H1 (cell line): ENCODE measurements at regions not wholly inside any gene's neighbourhood (a gene's known extent, or its start where the extent isn't known, plus 50 kb on each side); places are given as distances from the start of the nearest gene placed in this dataset.

Experiments
- CTCF ChIA-PET: fragments of 300-600 bp; sonication (Branson Sonifier 250); formaldehyde crosslinking; loops from one replicate; lab custom pipeline; 2021; ENCODE audit not compliant: partially characterized antibody; lab: Charles Lee
- POLR2A ChIA-PET: fragments of 300-600 bp; sonication (Branson Sonifier 250); formaldehyde crosslinking; loops from one replicate; lab custom pipeline; 2021; ENCODE audit warnings: inconsistent platforms; ENCODE audit not compliant: partially characterized antibody; lab: Charles Lee
- DNase-seq, 2 experiments: peaks; one replicate each; pipeline versions ENCODE4 v3.0.0 to v3.0.0-alpha.2; 2010 to 2022; ENCODE audit warnings: low spot score in 2 of 2, low read depth in 1 of 2, mixed read lengths in 1 of 2
- FAIRE-seq: peaks from 2 replicates; lab custom pipeline; 2011; peaks lifted over from hg19 to GRCh38; lab: Jason Lieb, UNC
- H2AFZ ChIP-seq: 2 replicates; pipeline ENCODE4 v1.8.1; 2012; ENCODE audit warnings: low read length, inconsistent platforms
- H2AK5ac ChIP-seq: 2 replicates; pipeline ENCODE4 v1.6.1; 2013; ENCODE audit warnings: low read depth, low read length
- H2BK120ac ChIP-seq: replicated peaks from 2 replicates; pipeline ENCODE3; 2013; ENCODE audit warnings: low read depth, low read length, inconsistent platforms
- H2BK12ac ChIP-seq: 2 replicates; pipeline ENCODE4 v1.6.1; 2013; ENCODE audit warnings: low read depth, low read length
- H2BK15ac ChIP-seq: 2 replicates; pipeline ENCODE4 v1.6.1; 2013; ENCODE audit warnings: low read length
- H2BK20ac ChIP-seq: 2 replicates; pipeline ENCODE4 v1.6.1; 2013; ENCODE audit warnings: low read length
- H2BK5ac ChIP-seq: 2 replicates; pipeline ENCODE4 v1.6.1; 2013; ENCODE audit warnings: low read depth, low read length
- H3K14ac ChIP-seq: 2 replicates; pipeline ENCODE4 v1.6.1; 2013; ENCODE audit warnings: inconsistent platforms; ENCODE audit not compliant: insufficient read length
- H3K18ac ChIP-seq: 2 replicates; pipeline ENCODE4 v1.6.1; 2013; ENCODE audit warnings: low read length; ENCODE audit errors: extremely low read depth
- H3K23ac ChIP-seq: 2 replicates; pipeline ENCODE4 v1.6.1; 2013; ENCODE audit warnings: inconsistent platforms; ENCODE audit not compliant: insufficient read length
- H3K23me2 ChIP-seq: 2 replicates; pipeline ENCODE4 v1.6.1; 2013; ENCODE audit warnings: low read depth, low read length
- H3K27ac ChIP-seq: 2 replicates; pipeline ENCODE4 v1.6.1; 2011; ENCODE audit warnings: low read depth, low read length, inconsistent platforms
- H3K27me3 ChIP-seq, 4 experiments: replicated peaks in 1 of 4; 1 replicate in 1 of 4; 2 replicates in 3 of 4; pipeline versions ENCODE4 v1.6.1 to v1.8.1; 2011 to 2013; ENCODE audit warnings: low read length in 3 of 4, mild to moderate bottlenecking in 3 of 4, inconsistent platforms in 2 of 4, mixed read lengths in 2 of 4, moderate library complexity in 1 of 4; ENCODE audit not compliant: control insufficient read depth in 3 of 4, insufficient read depth in 3 of 4; ENCODE audit errors: extremely low read depth in 1 of 4
- H3K36me3 ChIP-seq, 4 experiments: 2 replicates each; pipeline versions ENCODE4 v1.6.1 to v1.8.1; 2011 to 2013; ENCODE audit warnings: mild to moderate bottlenecking in 4 of 4, low read length in 3 of 4, moderate library complexity in 2 of 4, control low read depth in 1 of 4, inconsistent platforms in 1 of 4; ENCODE audit not compliant: insufficient read depth in 4 of 4, control insufficient read depth in 2 of 4
- H3K4ac ChIP-seq: replicated peaks from 2 replicates; pipeline ENCODE3; 2013; ENCODE audit warnings: low read length, low read depth, mixed read lengths, inconsistent platforms; ENCODE audit not compliant: insufficient read length
- H3K4me1 ChIP-seq, 4 experiments: replicated peaks in 1 of 4; 1 replicate in 1 of 4; 2 replicates in 3 of 4; pipeline versions ENCODE4 v1.6.1 to v1.8.1; 2011 to 2013; ENCODE audit warnings: low read length in 3 of 4, inconsistent platforms in 2 of 4, mixed read lengths in 1 of 4; ENCODE audit not compliant: insufficient read depth in 4 of 4, control insufficient read depth in 3 of 4
- H3K4me2 ChIP-seq, 2 experiments: 2 replicates each; pipeline versions ENCODE4 v1.6.1 to v1.8.1; 2011 to 2013; ENCODE audit warnings: low read depth in 2 of 2, low read length in 2 of 2, control low read depth in 1 of 2, inconsistent platforms in 1 of 2, mild to moderate bottlenecking in 1 of 2; ENCODE audit not compliant: insufficient read depth in 1 of 2
- H3K4me3 ChIP-seq, 4 experiments: fragments of 200-600, 300-600 bp in 1 of 4; sonication (generic), shearing (Covaris generic), sonication (Bioruptor Twin) in 1 of 4; 2 replicates each; pipeline versions ENCODE4 v1.5.1 to v1.8.1; 2011 to 2016; ENCODE audit warnings: low read length in 4 of 4, low read depth in 3 of 4, control low read depth in 2 of 4, inconsistent platforms in 2 of 4, mild to moderate bottlenecking in 2 of 4, mixed read lengths in 1 of 4, moderate library complexity in 1 of 4; ENCODE audit not compliant: insufficient read depth in 2 of 4; ENCODE audit errors: extremely low read depth in 1 of 4
- H3K56ac ChIP-seq: replicated peaks from 2 replicates; pipeline ENCODE3; 2013; ENCODE audit warnings: low read depth, mild to moderate bottlenecking, mixed read lengths, low read length, inconsistent platforms; ENCODE audit not compliant: insufficient read length
- H3K79me1 ChIP-seq: 2 replicates; pipeline ENCODE4 v1.6.1; 2013; ENCODE audit warnings: low read depth, low read length, control low read depth
- H3K79me2 ChIP-seq, 2 experiments: 2 replicates each; pipeline versions ENCODE4 v1.6.1 to v1.8.1; 2012 to 2013; ENCODE audit warnings: low read length in 2 of 2, mild to moderate bottlenecking in 2 of 2, inconsistent platforms in 1 of 2; ENCODE audit not compliant: insufficient read depth in 2 of 2, control insufficient read depth in 1 of 2
- H3K9ac ChIP-seq, 4 experiments: replicated peaks in 1 of 4; 1 replicate in 1 of 4; 2 replicates in 3 of 4; pipeline versions ENCODE4 v1.6.1 to v1.8.1; 2011 to 2013; ENCODE audit warnings: low read depth in 3 of 4, low read length in 3 of 4, control low read depth in 2 of 4, mild to moderate bottlenecking in 2 of 4, moderate library complexity in 2 of 4, inconsistent platforms in 1 of 4; ENCODE audit errors: extremely low read depth in 1 of 4
- H3K9me3 ChIP-seq, 2 experiments: 2 replicates each; pipeline versions ENCODE4 v1.6.1 to v1.8.1; 2012 to 2013; ENCODE audit warnings: mild to moderate bottlenecking in 2 of 2, moderate library complexity in 2 of 2, control low read depth in 1 of 2, inconsistent platforms in 1 of 2, low read depth in 1 of 2, low read length in 1 of 2, mixed read lengths in 1 of 2; ENCODE audit not compliant: insufficient read depth in 2 of 2
- H4K20me1 ChIP-seq, 2 experiments: replicated peaks in 1 of 2; 2 replicates each; pipeline versions ENCODE3 to v1.8.1; 2011 to 2013; ENCODE audit warnings: inconsistent platforms in 2 of 2, low read length in 2 of 2, mild to moderate bottlenecking in 1 of 2; ENCODE audit not compliant: insufficient read depth in 2 of 2, control insufficient read depth in 1 of 2
- H4K5ac ChIP-seq: 2 replicates; pipeline ENCODE4 v1.6.1; 2013; ENCODE audit warnings: low read length, low read depth, mixed read lengths, inconsistent platforms; ENCODE audit not compliant: insufficient read length
- H4K8ac ChIP-seq: 2 replicates; pipeline ENCODE4 v1.8.0; 2013; ENCODE audit warnings: mild to moderate bottlenecking, moderate library complexity, low read length, inconsistent platforms; ENCODE audit not compliant: insufficient read depth; ENCODE audit errors: extremely low read depth
- H4K91ac ChIP-seq: replicated peaks from 2 replicates; pipeline ENCODE3; 2013; ENCODE audit warnings: low read length, mixed read lengths, inconsistent platforms; ENCODE audit not compliant: insufficient read length
- CREB1 ChIP-seq: IDR thresholded peaks from 2 replicates; pipeline ENCODE4 v1.6.1; 2012; ENCODE audit warnings: inconsistent platforms
- JUND ChIP-seq: IDR thresholded peaks from 2 replicates; pipeline ENCODE4 v1.6.1; 2011; ENCODE audit warnings: mild to moderate bottlenecking, improper control_type of control experiment, low read length
- NANOG ChIP-seq: IDR thresholded peaks from 2 replicates; pipeline ENCODE4 v1.6.1; 2011; ENCODE audit warnings: low read length, low read depth, mild to moderate bottlenecking, inconsistent platforms; ENCODE audit not compliant: insufficient read depth, poor library complexity, severe bottlenecking
- SAP30 ChIP-seq: fragments of 300-600 bp; sonication (generic); IDR thresholded peaks from 2 replicates; pipeline ENCODE4 v1.7.1; 2012; ENCODE audit warnings: low read length, moderate library complexity, mild to moderate bottlenecking, inconsistent platforms; ENCODE audit not compliant: insufficient read depth, insufficient replicate concordance
- SIRT6 ChIP-seq: IDR thresholded peaks from one replicate; pipeline ENCODE4 v1.7.1; 2012; ENCODE audit warnings: low read length, inconsistent platforms
- WGBS, 2 experiments: shearing (Covaris generic) in 1 of 2; methylation state at CpG; one replicate each; pipeline versions ENCODE4 v1.1.6 to v1.1.7; 2013 to 2015; ENCODE audit warnings: low lambda C conversion rate in 2 of 2, mixed read lengths in 2 of 2, inconsistent platforms in 1 of 2, low coverage in 1 of 2, missing lambda C conversion rate in 1 of 2; ENCODE audit not compliant: insufficient replicate concordance in 2 of 2, insufficient coverage in 1 of 2, insufficient read length in 1 of 2; ENCODE audit errors: extremely low coverage in 1 of 2, missing lambda C conversion rate in 1 of 2; 5-methylcytosine and 5-hydroxymethylcytosine counted together
- TF ChIP-seq, protein P1 (sequence below): IDR thresholded peaks from 2 replicates; pipeline ENCODE4 v1.6.1; 2011; ENCODE audit warnings: low read length, improper control_type of control experiment

DNA sequence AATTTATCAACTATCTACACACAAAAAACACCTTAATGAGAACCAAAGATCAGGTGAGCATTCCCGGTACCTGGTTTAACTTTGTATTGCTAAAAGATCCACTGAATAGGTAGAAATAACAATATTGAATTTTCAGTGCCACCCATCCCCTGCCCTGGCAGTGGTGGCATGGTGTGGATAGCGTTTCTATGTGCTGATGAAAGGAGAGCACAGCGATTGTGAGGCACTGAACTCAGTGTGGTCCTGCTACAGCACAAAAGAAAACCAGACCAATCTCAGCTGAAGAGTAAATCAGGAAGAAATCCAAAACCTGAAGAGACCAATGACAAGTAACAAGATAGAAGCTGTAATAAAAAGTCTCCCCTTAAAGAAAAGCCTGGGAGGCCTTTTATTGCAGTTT is 984.6 kb upstream of the AGA start:
- Histone ChIP-seq H3K4me3 (no peak overlapping the region), H4K91ac (no peak overlapping the region), H2BK12ac (no peak overlapping the region), H3K9ac (no peak overlapping the region), H2AK5ac (no peak overlapping the region), H2BK15ac (no peak overlapping the region), H2AFZ (no peak overlapping the region), H3K18ac (no peak overlapping the region), H4K5ac (no peak overlapping the region), H3K27ac (no peak overlapping the region), H3K4me2 (no peak overlapping the region), H3K79me2 (no peaks in the 10 kb centered on the region), H3K23ac (no peak overlapping the region), H4K8ac (no peak overlapping the region), H3K4me1 (no peaks in the 10 kb centered on the region), H2BK20ac (no peak overlapping the region), H3K56ac (no peak overlapping the region), H3K14ac (no peak overlapping the region), H3K23me2 (no peaks in the 10 kb centered on the region), H3K79me1 (no peaks in the 10 kb centered on the region), H3K36me3 (no peaks in the 10 kb centered on the region), H2BK5ac (no peak overlapping the region), H2BK120ac (no peak overlapping the region), H3K9me3 (no peaks in the 10 kb centered on the region), H4K20me1 (no peaks in the 10 kb centered on the region), H3K27me3 (no peaks in the 10 kb centered on the region), H3K4ac (no peak overlapping the region)
- CTCF ChIA-PET = no interaction called here
- DNase-seq = no peak
- POLR2A ChIA-PET = no interaction called here
- TF ChIP-seq JUND (no peak), CREB1 (no peak), SIRT6 (no peak), NANOG (no peak), SAP30 (no peak)
- TF ChIP-seq, protein P1, sequence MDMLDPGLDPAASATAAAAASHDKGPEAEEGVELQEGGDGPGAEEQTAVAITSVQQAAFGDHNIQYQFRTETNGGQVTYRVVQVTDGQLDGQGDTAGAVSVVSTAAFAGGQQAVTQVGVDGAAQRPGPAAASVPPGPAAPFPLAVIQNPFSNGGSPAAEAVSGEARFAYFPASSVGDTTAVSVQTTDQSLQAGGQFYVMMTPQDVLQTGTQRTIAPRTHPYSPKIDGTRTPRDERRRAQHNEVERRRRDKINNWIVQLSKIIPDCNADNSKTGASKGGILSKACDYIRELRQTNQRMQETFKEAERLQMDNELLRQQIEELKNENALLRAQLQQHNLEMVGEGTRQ = no peak
- FAIRE-seq = no peak
- 97% methylated on average over 3 of the region's 3 CpGs; no CpG with 5 or more reads in 1 of the 2 experiments for WGBS, 2 experiments
